HPDE6-E6E7 (cell line): ENCODE measurements at regions not wholly inside any gene's neighbourhood (a gene's known extent, or its start where the extent isn't known, plus 50 kb on each side); places are given as distances from the start of the nearest gene placed in this dataset.
"Not testable (repeated sequence)": the region's sequence is repeated elsewhere in the genome, so short reads cannot be mapped to it uniquely, and the experiment has no call there.

Experiments used
- DNase-seq: peaks from one replicate; pipeline ENCODE4 v3.0.0; 2011; ENCODE audit warnings: missing footprints; ENCODE audit errors: extremely low spot score

- no peak for DNase-seq
Observed at GRCh38 chr2:66317268-66317890, 117.5 kb upstream of the MEIS1 start.

- DNase-seq: no peak
Observed at GRCh38 chr2:66306483-66306882, 128.4 kb upstream of the MEIS1 start.

- DNase-seq: no peak
Observed at GRCh38 chr2:66305718-66306117, 129.2 kb upstream of the MEIS1 start.

- DNase-seq: no peak
Observed at GRCh38 chr2:66303471-66303870, 131.5 kb upstream of the MEIS1 start.

GRCh38 chr2:66301767-66302140 is 133.2 kb upstream of the MEIS1 start:
- no peak for DNase-seq

- DNase-seq: no peak
Observed at GRCh38 chr2:66301022-66301766, 133.7 kb upstream of the MEIS1 start.

GRCh38 chr2:66283787-66284186 is 151.1 kb upstream of the MEIS1 start:
- DNase-seq: no peak

GRCh38 chr2:66281980-66282379 is 152.9 kb upstream of the MEIS1 start:
- DNase-seq: no peak

- DNase-seq: no peak
Observed at GRCh38 chr2:66279024-66279423, 155.9 kb upstream of the MEIS1 start.

GRCh38 chr2:66275984-66276383 is 158.9 kb upstream of the MEIS1 start:
- no peak for DNase-seq

GRCh38 chr2:66273933-66274490 is 160.9 kb upstream of the MEIS1 start:
- DNase-seq: no peak

GRCh38 chr2:66272751-66273150 is 162.2 kb upstream of the MEIS1 start:
- DNase-seq: no peak

- DNase-seq: no peak
Observed at GRCh38 chr2:66271777-66272176, 163.1 kb upstream of the MEIS1 start.

- no peak for DNase-seq
Observed at GRCh38 chr2:66270247-66270646, 164.7 kb upstream of the MEIS1 start.

- DNase-seq: no peak
Observed at GRCh38 chr2:66269166-66269565, 165.8 kb upstream of the MEIS1 start.

GRCh38 chr2:66268756-66269155 is 166.2 kb upstream of the MEIS1 start:
- no peak for DNase-seq

- no peak for DNase-seq
Observed at GRCh38 chr2:66264354-66264753, 170.6 kb upstream of the MEIS1 start.

GRCh38 chr2:66255867-66256266 is 179.1 kb upstream of the MEIS1 start:
- no peak for DNase-seq

- DNase-seq: no peak
Observed at GRCh38 chr2:66255136-66255535, 179.8 kb upstream of the MEIS1 start.

GRCh38 chr2:66253066-66253465 is 181.9 kb upstream of the MEIS1 start:
- no peak for DNase-seq

- DNase-seq: no peak
Observed at GRCh38 chr2:66252109-66252508, 182.8 kb upstream of the MEIS1 start.

- DNase-seq: no peak
Observed at GRCh38 chr2:66251573-66251972, 183.4 kb upstream of the MEIS1 start.

- not testable (repeated sequence) for DNase-seq
Observed at GRCh38 chr2:66249089-66249488, 185.8 kb upstream of the MEIS1 start.
